Neutrophil (primary cell): ENCODE measurements at regions not wholly inside any gene's neighbourhood (a gene's known extent, or its start where the extent isn't known, plus 50 kb on each side); places are given as distances from the start of the nearest gene placed in this dataset.

Source experiments
- H3K27ac ChIP-seq: fragments of 200-600 bp; sonication (generic); 2 replicates; pipeline ENCODE4 v1.5.1; 2016; ENCODE audit warnings: mild to moderate bottlenecking, moderate library complexity
- H3K27me3 ChIP-seq: fragments of 200-600 bp; sonication (generic); 2 replicates; pipeline ENCODE4 v1.6.0; 2016; ENCODE audit warnings: mild to moderate bottlenecking
- H3K36me3 ChIP-seq: fragments of 200-600 bp; sonication (generic); 2 replicates; pipeline ENCODE4 v1.5.1; 2017
- H3K4me1 ChIP-seq, 2 experiments: fragments of 200-600 bp in 1 of 2; sonication (generic) in 1 of 2; 1 replicate in 1 of 2; 2 replicates in 1 of 2; pipeline versions ENCODE4 v1.5.1 to v1.6.1; 2013 to 2016; ENCODE audit warnings: low read depth in 1 of 2, low read length in 1 of 2, mild to moderate bottlenecking in 1 of 2, moderate library complexity in 1 of 2; ENCODE audit not compliant: control insufficient read depth in 1 of 2, insufficient read depth in 1 of 2
- H3K4me3 ChIP-seq, 2 experiments: fragments of 200-600 bp in 1 of 2; sonication (generic) in 1 of 2; 1 replicate in 1 of 2; 2 replicates in 1 of 2; pipeline ENCODE4 v1.5.1; 2013 to 2016; ENCODE audit warnings: low read depth in 1 of 2, low read length in 1 of 2, mild to moderate bottlenecking in 1 of 2, moderate library complexity in 1 of 2
- H3K9me3 ChIP-seq: fragments of 200-600 bp; sonication (generic); 2 replicates; pipeline ENCODE4 v1.5.1; 2016
- CTCF ChIP-seq: fragments of 200-600 bp; sonication (generic); IDR thresholded peaks from 2 replicates; pipeline ENCODE4 v1.5.1; 2016; ENCODE audit warnings: antibody characterized with exemption

- H3K27me3 ChIP-seq, result no peaks in the 10 kb centered on the region
- H3K4me1 ChIP-seq, result no peaks in the 10 kb centered on the region
- H3K9me3 ChIP-seq, result no peaks in the 10 kb centered on the region
- TF ChIP-seq CTCF, result no peak
- no peaks in the 10 kb centered on the region for H3K36me3 ChIP-seq
- no peak overlapping the region for H3K4me3 ChIP-seq
- H3K27ac ChIP-seq, result no peak overlapping the region
Observed at GRCh38 chr3:103341078-103341606, 906.3 kb downstream of the ZPLD1 start.

GRCh38 chr3:103342205-103342731, 907.5 kb downstream of the ZPLD1 start:
- H3K27me3 ChIP-seq, result no peaks in the 10 kb centered on the region
- H3K9me3 ChIP-seq, result no peaks in the 10 kb centered on the region
- no peak for TF ChIP-seq CTCF
- H3K36me3 ChIP-seq, result no peaks in the 10 kb centered on the region
- no peaks in the 10 kb centered on the region for H3K4me1 ChIP-seq
- no peak overlapping the region for H3K4me3 ChIP-seq
- H3K27ac ChIP-seq, result no peak overlapping the region

- H3K27ac ChIP-seq, result no peak overlapping the region
- no peaks in the 10 kb centered on the region for H3K9me3 ChIP-seq
- TF ChIP-seq CTCF, result no peak
- no peak overlapping the region for H3K4me3 ChIP-seq
- H3K36me3 ChIP-seq, result no peaks in the 10 kb centered on the region
- H3K4me1 ChIP-seq, result no peaks in the 10 kb centered on the region
- H3K27me3 ChIP-seq, result no peaks in the 10 kb centered on the region
Observed at GRCh38 chr3:103349760-103350159, 914.9 kb downstream of the ZPLD1 start.

GRCh38 chr3:103365467-103365866, 930.7 kb downstream of the ZPLD1 start:
- Histone ChIP-seq H3K36me3 (no peaks in the 10 kb centered on the region), H3K27ac (no peak overlapping the region), H3K4me1 (no peaks in the 10 kb centered on the region), H3K9me3 (no peaks in the 10 kb centered on the region), H3K4me3 (no peak overlapping the region), H3K27me3 (no peaks in the 10 kb centered on the region)
- TF ChIP-seq CTCF, result no peak

- no peak overlapping the region for H3K4me3 ChIP-seq
- no peaks in the 10 kb centered on the region for H3K27me3 ChIP-seq
- H3K9me3 ChIP-seq, result no peaks in the 10 kb centered on the region
- no peak overlapping the region for H3K27ac ChIP-seq
- no peaks in the 10 kb centered on the region for H3K4me1 ChIP-seq
- no peak for TF ChIP-seq CTCF
- H3K36me3 ChIP-seq, result no peaks in the 10 kb centered on the region
Observed at GRCh38 chr3:103367481-103367880, 932.7 kb downstream of the ZPLD1 start.
